Hypothalamus (tissue), 51 donors: ENCODE measurements at regions not wholly inside any gene's neighbourhood (a gene's known extent, or its start where the extent isn't known, plus 50 kb on each side); places are given as distances from the start of the nearest gene placed in this dataset.
"Not testable (repeated sequence)": the region's sequence is repeated elsewhere in the genome, so short reads cannot be mapped to it uniquely, and the experiment has no call there.

Experiments
- DNase-seq, 51 donors: peaks; one replicate each; lab custom pipeline; 2025; lab: John Stamatoyannopoulos, UW

DNA sequence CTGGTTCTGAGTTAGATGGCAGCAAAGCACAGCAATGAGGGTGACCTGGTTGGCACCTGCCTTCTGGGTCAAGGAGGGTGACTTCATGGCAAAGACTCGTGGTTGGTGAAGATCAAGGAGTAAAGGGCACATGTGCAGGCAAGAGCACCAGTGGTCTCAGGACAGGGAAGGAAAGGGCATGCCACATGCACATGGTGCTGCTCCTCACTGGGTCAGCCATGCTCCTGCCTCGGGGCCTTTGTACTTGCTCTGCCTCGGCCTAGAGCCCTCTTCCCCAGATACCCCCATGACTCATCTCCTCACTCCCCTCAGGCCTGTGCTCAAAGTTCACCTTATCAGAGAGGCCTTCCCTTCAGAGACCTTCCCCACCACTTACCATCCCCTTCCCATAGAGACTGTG lies 106.7 kb upstream of the KDM7A start:
- DNase-seq, result no peak

DNA sequence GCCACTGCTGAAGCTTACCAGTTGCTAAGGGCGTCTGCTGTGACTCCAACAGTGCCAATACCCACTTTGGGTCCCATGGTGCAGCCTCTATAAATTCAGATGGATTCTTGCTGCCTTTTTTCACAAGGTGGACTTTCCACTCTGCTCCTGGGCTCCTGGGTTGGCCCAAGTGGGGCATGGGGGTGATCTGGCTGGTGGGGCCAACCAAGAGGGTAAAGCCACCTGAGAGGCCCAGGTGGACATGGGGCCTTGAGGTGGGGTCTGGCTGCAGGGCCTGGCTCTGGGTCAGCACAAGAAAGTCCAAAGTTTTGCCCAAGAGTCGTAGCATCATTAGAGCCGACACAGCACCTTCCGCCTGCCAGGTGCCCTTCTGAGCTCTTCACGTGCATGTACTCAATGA lies 105.2 kb upstream of the KDM7A start:
- no peak for DNase-seq

DNA sequence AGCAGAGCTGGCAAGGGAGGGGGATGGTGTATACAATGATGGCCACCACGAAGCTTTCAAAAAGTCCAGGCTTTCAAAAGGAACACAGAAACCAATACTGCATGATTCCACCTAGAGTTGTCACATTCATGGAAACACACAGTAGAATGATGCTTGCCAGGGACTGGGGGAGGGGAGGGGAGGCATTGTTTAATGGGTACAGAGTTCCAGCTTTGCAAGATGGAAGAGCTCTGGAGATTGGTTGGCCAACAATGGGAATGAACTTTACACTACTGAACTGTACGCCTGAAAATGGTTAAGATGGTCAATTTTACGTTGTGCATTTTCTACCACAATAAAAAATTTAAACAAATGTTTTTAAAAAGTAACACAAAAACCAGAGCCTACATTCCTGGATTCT lies 104.5 kb upstream of the KDM7A start:
- no peak for DNase-seq

DNA sequence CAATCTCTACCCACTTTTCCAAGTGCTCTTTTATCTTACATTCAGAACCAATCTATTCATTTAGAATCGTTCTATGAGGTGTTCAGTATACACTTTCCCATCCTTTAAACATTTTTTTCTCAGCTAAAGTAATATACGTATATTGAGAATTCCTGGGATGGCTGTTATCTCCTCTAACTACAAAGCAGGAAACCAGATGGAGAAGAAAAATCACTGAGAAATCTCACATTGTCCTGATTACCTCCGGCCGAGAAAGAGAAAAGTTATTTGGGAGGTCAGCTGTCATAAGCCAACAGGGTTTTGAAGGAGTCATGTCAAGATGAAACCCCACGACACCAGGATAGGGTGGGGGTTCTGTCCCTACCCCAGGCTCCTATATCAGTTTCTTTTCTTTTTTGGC lies 99.2 kb upstream of the KDM7A start:
- DNase-seq, result no peak

DNA sequence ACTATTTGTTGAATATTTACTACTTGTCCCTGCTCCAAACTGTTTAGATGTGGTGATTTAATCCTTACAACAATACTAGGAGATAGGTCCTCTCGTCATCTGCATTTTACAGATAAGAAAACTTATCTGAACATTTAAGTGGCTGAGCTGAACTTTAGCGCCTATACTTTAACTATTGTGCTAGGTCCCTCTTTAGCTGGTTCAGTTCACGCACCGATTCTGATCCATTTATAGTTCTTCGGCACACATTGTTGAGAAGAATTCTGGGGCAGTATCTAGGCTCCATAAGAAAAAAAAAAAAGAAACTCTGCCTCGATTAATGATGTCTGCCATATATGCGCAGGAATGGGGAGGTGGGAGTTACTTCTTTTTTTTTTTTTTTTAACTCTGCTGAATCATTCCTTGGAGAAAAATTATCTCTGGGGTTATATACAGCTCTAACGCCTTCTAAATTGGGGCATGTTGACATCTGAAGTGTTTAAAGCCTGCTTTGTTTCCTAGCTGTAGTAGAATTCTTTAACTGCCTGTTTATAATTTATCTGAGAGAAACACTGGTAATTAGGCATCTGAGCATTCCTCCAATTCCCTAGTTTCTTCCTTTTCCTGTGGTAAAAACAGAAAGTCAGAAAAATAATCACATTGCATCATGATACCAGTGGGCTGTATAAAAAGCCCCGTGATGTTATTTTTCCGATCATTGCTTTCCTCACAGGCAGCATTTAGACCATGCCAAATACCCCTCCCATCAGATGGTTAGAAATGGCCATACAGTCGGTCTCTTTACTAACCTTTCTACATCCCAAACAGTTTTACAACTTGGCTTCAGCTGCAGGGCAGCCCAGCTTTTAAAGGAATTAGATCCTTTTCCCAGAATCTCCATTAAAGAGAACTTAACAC lies 98.5 kb upstream of the KDM7A start:
- DNase-seq, result no peak

DNA sequence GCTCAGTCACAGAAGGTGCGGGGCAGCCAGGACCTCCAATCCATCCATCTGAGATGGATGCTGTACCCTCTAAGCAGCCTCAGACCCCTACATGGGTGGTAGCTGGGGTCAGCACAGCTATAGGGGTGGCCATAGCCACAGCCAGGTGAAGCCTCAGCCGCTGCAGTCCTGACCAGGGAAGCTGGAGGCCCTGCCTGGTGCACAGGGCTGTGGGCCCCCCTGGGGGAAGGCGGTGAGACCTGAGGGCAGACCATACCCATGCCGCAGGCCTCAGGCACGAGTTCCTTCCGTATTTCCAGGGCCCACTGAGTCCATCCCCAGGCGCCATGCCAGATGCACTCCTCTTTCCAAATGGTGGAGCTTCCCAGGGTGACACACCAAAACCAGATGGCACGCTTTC lies 96.6 kb upstream of the KDM7A start:
- peak in 1 of 51 donors; percentile 2 for DNase-seq

DNA sequence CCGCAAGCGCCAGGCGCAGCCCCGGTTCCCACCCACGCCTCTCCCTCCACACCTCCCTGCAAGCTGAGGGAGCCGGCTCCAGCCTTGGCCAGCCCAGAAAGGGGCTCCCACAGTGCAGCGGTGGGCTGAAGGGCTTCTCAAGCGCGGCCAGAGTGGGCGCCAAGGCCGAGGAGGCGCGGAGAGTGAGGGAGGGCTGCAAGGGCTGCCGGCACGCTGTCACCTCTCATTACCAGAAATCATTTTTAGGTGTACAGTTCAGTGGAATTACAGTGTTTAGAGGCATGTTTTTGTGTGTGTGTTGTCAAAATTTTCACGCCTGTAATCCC lies 94.8 kb upstream of the KDM7A start:
- DNase-seq, result not testable (repeated sequence)

DNA sequence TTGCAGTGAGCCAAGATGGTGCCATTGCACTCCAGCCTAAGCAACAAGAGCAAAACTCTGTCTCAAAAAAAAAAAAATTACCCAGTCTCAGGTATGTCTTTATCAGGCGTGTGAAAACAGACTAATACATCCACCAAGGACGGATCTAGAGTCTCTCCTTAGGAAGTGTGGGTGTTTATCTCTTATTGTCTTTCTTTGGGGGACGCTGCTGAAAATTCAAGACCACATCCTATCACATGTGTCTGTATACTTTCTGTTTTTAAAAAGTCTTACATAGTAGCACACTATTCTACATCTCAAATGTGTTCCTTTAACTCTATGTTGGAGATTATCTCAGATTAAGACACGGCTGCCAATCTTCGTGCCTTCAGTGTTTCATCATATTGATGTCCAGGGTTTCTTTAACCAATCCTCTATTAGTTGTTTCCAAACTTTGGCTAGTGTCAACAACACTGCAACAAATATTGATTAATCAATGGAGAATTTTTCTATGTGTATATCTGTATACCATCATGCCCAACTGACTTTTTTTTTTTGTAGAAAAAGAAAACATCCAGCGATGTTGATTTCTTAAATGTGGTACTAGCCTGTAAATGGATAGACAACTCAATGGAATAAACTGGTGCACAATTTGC lies 92.3 kb upstream of the KDM7A start:
- no peak for DNase-seq

DNA sequence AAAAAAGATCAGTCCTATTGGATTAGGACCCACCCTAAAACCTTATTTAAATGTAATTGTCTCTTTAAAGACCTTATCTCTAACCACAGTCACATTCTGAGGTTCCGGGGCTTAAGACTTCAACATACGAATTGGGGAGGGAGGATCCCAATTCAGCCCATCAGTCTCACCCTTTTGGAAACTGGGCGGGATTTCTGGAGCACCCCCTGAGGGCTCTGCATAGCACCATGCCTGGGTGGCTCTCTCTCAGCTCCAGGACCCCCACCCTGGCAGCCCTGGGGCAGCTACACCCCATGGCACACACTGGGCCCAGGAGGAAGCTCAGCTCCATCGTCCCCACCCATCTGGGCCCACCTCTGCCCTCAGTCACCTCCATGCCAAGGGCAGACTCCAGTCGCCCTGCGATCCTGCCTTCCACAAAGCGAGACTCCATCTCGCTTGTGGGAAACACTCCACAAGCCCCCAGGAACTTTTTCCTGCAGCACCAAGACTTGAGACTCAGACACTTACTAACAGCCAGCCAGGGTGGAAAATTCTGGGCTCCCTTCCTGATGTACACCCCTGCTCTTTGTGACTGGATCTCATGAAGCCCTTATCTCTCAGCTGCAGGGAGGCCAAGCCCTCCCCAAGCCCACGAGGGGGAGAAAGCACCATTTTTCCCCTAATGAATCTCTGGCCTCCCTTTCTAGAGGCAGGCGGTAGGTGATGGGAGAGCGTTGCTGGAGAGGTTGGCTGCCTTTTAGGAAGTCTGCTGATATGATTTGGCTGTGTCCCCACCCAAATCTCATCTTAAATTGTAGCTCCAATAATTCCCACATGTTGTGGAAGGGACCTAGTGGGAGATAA lies 90.8 kb upstream of the KDM7A start:
- DNase-seq, result no peak

DNA sequence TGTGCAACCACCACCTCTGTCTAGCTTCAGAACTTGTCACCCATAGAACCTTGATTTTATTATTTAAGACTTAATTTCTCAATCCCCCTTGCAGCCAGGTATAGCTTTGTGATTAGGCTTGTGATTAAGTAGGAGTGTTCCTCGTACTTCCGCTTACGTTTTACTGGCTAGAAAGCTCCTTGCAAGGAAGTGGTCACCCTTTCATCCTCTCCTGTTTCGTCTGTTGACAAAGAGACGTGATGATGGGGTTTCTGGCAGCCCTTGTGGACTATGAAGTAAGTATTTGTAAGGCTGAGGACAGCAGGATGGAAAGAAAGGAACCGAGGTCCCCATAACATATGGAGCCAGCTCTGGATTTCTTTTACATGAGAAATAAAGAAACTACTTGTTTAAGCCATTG lies 86.5 kb upstream of the KDM7A start:
- DNase-seq, result no peak

DNA sequence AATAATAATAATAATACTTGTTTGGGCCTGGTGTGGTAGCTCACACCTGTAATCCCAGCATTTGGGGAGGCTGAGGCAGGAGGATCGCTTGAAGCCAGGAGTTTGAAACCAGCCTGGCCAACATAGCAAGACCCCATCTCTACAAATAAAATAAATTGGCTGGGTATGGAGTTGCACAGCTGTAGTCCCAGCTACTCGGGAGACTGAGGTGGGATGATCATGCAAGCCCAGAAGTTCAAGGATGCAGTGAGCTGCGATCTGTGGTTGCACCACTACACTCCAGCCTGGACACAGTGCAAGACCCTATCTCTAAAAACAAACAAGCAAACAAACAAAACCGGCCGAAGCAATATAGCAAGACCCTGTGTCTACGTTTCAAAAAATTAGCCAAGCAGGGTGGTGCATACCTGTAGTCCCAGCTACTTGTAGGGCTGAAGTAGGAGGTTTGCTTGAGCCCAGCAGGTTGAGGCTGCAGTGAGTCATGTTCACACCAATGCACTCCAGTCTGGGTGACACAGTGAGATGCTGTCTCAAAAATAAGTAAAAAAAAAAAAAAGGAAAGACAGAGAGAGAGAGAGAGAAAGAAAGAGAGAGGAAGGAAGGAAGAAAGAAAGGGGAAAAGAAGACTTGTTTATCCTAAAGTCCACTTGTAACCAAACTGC lies 85.6 kb upstream of the KDM7A start:
- no peak for DNase-seq

DNA sequence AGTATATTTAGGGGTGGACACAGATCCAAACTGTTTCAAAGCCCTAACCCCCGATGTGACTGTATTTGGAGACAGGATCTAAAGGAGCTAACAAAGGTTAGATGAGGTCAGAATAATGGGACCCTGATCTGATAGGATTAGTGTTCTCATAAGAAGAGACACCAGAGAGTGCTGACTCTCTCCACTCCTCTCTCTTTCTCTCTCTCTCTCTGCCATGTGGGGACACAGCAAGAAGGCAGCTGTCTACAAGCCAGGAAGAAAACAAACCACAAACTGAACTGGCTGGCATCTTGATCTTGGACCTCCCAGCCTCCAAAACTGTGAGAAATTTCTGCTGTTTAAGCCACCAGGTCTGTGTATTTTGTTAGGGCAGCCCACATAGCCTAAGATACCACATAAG lies 84.7 kb upstream of the KDM7A start:
- DNase-seq, result no peak

DNA sequence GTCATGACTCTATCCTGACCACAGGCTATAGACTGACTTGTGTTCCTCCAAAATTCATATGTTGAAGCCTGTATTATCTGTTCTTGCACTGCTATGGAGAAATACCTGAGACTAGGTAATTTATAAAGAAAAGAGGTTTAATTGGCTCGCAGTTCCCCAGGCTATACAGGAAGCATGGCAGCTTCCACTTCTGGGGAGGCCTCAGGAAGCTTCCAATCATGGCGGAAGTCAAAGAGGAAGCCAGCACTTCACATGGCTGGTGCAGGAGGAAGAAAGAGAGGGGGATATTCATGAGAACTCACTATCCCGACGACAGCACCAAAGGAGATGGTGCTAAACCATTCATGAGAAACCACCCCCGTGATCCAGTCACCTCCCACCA lies 84.3 kb upstream of the KDM7A start:
- DNase-seq, result no peak

DNA sequence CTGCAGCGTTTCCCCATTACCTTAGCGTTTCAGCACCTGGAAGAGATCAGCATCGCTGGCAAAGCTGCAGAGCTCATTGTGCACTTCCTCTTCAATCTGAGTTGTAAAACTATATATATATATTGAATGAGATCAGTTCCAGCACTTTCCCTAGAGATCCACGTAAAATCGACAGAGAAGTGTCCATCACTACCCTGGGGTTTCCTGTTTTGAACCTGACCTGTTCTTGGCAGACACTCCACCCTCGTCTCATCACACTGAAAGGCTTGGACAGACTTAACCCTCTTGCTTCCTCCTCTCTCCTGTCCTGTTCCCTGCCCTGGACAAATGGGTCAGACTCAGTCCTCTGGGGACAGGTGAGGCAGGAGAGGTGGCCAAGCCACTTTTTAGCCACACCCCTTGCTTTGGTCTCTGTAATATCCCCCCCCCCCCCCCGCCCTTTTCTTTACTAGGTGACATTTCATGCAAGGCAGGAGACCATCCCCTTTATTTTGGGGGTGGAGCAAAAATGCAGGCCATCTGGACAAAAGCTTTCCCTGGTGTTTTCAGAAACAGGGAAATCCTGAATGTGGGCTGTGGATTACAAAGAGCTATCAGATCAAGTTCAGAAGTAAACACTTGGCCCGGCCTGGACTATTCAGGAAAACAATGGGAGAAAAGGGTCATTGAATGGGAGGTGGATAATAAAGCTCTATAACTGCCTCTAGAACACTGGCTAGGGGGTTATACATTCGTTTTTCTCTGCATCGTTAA lies 83.7 kb upstream of the KDM7A start:
- peak in 11 of 51 donors; percentile 2 to 52 (median 22) for DNase-seq

DNA sequence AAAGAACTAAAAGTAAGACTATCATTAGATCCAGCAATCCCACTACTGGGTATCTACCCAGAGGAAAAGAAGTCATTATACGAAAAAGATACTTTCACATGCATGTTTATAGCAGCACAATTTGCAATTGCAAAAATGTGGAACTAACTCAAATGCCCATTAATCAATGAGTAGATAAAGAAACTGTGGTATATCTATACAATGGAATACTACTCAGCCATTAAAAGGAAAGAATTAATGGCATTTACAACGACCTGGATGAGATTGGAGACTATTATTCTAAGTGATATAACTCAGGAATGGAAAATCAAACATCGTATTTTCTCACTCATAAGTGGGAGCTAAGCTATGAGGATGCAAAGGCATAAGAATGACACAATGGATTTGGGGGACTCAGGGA lies 80.5 kb upstream of the KDM7A start:
- DNase-seq, result not testable (repeated sequence)

DNA sequence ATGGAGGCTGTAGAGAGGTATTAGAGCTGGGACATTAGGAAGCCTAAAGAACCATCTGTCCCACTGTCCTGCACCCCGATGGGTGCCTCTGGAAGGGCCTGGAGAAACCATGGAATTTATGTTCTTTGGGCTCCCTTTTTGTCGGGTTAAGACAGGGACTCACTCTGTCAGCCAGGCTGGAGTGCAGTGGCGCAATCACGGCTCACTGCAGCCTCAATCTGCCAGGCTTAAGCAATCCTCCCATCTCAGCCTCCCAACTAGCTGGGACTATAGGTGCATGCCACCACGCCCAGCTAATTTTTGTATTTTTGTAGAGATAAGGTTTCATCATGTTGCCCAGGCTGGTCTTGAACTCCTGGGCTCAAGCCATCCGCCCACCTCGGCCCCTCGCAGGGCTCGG lies 78.2 kb upstream of the KDM7A start:
- DNase-seq, result not testable (repeated sequence)

DNA sequence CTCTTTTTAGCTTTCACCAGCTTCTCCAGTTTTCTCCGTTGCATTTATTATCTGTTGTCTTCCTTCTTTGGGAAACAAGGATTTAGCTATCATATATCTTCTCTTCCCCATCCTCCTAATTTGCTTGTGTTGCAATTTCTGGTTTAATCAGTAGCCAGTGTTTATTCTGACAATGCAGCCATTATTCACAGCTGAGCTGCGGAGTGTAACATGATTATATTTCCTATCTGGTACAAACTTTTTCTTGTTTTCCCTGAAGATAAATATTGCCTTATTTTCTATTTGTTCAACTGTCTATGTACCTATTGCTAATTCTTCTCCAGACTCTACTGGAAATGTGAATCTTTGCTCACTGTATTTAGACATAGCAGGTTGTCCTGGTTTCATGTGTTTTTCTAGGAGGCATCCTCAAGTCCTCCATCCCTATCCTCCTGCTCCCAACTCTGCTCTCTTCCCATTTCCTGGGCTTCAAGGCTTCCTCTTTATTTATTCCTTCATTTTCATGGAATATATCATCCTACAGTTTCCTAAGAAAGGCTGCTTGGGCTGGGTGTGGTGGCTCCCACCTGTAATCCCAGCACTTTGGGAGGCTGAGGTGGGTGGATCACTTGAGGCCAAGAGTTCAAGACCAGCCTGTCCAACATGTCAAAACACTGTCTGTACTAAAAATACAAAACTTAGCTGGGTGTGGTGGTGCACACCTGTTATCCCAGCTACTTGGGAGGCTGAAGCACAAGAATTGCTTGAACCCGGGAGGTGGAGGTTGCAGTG lies 72.4 kb upstream of the KDM7A start:
- peak in 1 of 51 donors; percentile 16 for DNase-seq

DNA sequence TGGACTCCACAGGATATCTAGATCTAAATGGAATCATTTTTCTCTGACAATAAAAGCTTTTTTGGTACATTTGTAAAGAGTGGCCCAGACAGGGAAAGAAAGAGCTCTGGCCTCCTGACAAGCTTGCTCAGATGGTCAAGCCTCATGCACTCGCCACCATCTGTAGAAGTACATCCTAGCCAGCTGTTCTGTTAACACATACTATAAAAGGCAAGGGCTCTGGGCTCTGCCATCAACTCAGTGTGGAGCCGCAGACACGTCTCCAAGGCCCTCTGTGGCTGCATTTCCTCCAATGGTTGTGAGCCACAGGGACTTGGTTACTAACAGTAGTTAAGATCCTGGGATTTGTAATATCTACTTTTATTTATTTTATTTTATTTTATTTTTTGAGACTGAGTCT lies 70.8 kb upstream of the KDM7A start:
- no peak for DNase-seq

DNA sequence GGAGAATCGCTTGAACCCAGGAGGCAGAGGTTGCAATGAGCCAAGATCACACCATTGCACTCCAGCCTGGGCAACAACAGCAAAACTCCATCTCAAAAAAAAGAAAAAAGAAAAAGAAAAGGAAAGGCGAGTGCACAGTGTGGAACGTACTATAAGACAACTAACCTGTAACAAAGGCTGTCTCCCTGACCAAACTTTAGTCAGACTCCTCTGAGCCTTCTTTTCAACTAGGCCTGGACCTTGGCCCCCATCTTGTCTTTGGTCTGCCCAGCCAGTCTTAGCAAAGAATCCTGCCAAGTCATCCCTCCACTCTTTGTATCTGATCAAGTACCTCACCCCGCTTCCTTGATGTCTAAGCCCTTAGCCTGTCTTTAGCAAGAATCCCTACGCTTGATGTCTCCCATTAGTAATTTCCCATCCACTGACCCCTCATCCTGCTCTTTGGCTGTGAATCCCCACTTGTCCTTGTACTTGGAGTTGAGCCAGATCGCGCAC lies 68.9 kb upstream of the KDM7A start:
- DNase-seq, result no peak
